ENCODE measurements at regions not wholly inside any gene's neighbourhood (a gene's known extent, or its start where the extent isn't known, plus 50 kb on each side); places are given as distances from the start of the nearest gene placed in this dataset.

DNA sequence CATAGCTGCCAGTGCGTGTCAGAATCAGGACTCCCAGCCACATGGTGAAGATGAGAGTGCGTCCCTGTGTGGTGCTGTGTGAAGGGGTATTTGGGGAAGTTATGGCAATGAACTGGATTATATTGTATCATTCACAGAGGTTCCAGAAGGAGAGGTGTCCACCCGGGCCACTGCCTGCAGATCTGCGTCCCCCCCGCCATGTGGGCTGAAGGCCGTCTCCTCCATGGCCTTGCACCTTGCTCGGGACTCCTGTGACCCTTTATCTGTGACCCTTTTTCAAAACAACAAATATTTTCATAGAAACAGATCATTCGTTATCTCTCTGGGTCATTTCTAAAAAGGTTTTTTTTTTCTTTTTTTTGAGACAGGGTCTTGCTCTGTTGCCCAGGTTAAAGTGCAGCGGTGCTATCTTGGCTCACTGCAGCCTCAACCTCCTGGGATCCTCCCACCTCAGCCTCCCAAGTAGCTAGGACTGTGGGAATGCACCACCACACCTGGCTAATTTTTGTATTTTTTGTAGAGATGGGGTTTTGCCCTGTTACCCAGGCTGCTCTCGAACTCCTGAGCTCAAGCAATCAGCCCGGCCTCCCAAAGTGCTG is 120.2 kb upstream of the ERRFI1 start:
- no peak for ATAC-seq (ENCODE audit: low read depth)
- Histone ChIP-seq H3K9ac (ENCODE audit: low read depth, low read length) (no peak overlapping the region), H2BK15ac (ENCODE audit: low read depth, low read length) (no peak overlapping the region), H4K5ac (ENCODE audit: low read depth, low read length) (no peak overlapping the region), H4K8ac (ENCODE audit: low read depth in 2 of 2, low read length in 2 of 2) (no peak overlapping the region), H3K23ac (ENCODE audit: low read depth, low read length) (no peak overlapping the region), H2AK5ac (ENCODE audit: low read depth, low read length) (peak overlapping the region; percentile 72; the same call in 1 of the 2 replicates), H3K27me3 (ENCODE audit: control insufficient read depth, insufficient read depth, low read length) (no peaks in the 10 kb centered on the region), H3K4ac (ENCODE audit: low read depth, low read length) (no peak overlapping the region; the same call in 1 of the 2 replicates), H3K56ac (ENCODE audit: extremely low read depth, insufficient read depth, low read length) (no peak overlapping the region), H2BK20ac (ENCODE audit: low read depth, low read length) (no peak overlapping the region; the same call in 1 of the 2 replicates), H3K4me2 (ENCODE audit: low read depth, low read length) (no peak overlapping the region), H3K9me1 (ENCODE audit: insufficient read depth, low read length) (no peaks in the 10 kb centered on the region), H3K9me3 (ENCODE audit: control insufficient read depth, insufficient read depth, low read length) (no peaks in the 10 kb centered on the region), H3K14ac (replicated peaks; ENCODE audit: low read depth, low read length) (no peak overlapping the region), H4K20me1 (ENCODE audit: insufficient read depth, low read length) (no peaks in the 10 kb centered on the region), H2BK5ac (ENCODE audit: low read depth, low read length, poor library complexity, severe bottlenecking) (no peak overlapping the region), H2AK9ac (replicated peaks; ENCODE audit: low read depth, low read length, poor library complexity) (no peak overlapping the region), H3K4me3 (ENCODE audit: insufficient read depth, low read depth, low read length) (no peak overlapping the region), H3K79me1 (ENCODE audit: low read depth in 1 of 2, low read length in 2 of 2) (no peaks in the 10 kb centered on the region), H3K27ac (ENCODE audit: insufficient read depth, low read length) (no peak overlapping the region), H3K4me1 (ENCODE audit: control insufficient read depth, insufficient read depth, low read length) (0 out of 2 replicates have a peak, but pooled peaks cover 3% of the 10 kb centered on the region), H2AFZ (replicated peaks; ENCODE audit: low read length, poor library complexity) (no peak overlapping the region), H4K91ac (ENCODE audit: insufficient read depth, low read depth, low read length) (no peak overlapping the region), H3K36me3 (ENCODE audit: control insufficient read depth, insufficient read depth, low read length) (no peaks in the 10 kb centered on the region), H2BK120ac (ENCODE audit: low read depth, low read length) (no peak overlapping the region), H3K18ac (ENCODE audit: low read depth, low read length) (no peak overlapping the region)
- DNase-seq = no peak
- no TSS peak for BruUV-seq (replicated peaks)
- WGBS, 2 experiments (ENCODE audit: extremely low coverage in 2 of 2, insufficient read length in 1 of 2) = 96% methylated on average over 8 of the region's 11 CpGs; no CpG with 5 or more reads in 1 of the 2 experiments
- in situ Hi-C loops (cut with MboI; ENCODE audit: low sequenced_read_pairs) (no loop called here), intact Hi-C loops (cut with micrococcal nuclease) (no loop called here), dilution Hi-C loops (cut with HindIII; ENCODE audit: low sequenced_read_pairs, unreplicated experiment) (no loop called here)
- CTCF ChIA-PET = no interaction called here
- POLR2A ChIA-PET (ENCODE audit: unreplicated experiment) = no interaction called here
- TF ChIP-seq, protein P1, sequence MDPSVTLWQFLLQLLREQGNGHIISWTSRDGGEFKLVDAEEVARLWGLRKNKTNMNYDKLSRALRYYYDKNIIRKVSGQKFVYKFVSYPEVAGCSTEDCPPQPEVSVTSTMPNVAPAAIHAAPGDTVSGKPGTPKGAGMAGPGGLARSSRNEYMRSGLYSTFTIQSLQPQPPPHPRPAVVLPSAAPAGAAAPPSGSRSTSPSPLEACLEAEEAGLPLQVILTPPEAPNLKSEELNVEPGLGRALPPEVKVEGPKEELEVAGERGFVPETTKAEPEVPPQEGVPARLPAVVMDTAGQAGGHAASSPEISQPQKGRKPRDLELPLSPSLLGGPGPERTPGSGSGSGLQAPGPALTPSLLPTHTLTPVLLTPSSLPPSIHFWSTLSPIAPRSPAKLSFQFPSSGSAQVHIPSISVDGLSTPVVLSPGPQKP (IDR thresholded peaks at IDR 0.05; ENCODE audit: borderline replicate concordance, low read depth, low read length) = no peak
- TF ChIP-seq SMC3 (IDR thresholded peaks at IDR 0.05; ENCODE audit: low read depth, low read length) = no peak
- no peak for TF ChIP-seq RFX5 (IDR thresholded peaks at IDR 0.05; ENCODE audit: low read depth, low read length)
- TF ChIP-seq MAZ (IDR thresholded peaks at IDR 0.05; ENCODE audit: borderline replicate concordance, low read depth, low read length) = no peak
- no peak for TF ChIP-seq CEBPB (IDR thresholded peaks at IDR 0.05; ENCODE audit: low read depth, low read length)
- TF ChIP-seq, protein P2, sequence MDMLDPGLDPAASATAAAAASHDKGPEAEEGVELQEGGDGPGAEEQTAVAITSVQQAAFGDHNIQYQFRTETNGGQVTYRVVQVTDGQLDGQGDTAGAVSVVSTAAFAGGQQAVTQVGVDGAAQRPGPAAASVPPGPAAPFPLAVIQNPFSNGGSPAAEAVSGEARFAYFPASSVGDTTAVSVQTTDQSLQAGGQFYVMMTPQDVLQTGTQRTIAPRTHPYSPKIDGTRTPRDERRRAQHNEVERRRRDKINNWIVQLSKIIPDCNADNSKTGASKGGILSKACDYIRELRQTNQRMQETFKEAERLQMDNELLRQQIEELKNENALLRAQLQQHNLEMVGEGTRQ (IDR thresholded peaks at IDR 0.05; ENCODE audit: low read depth, low read length) = no peak
- TF ChIP-seq NFE2L2 (IDR thresholded peaks at IDR 0.05; ENCODE audit: low read depth, low read length) = no peak
- no peak for TF ChIP-seq FOS (IDR thresholded peaks at IDR 0.05; ENCODE audit: low read depth, low read length)
- TF ChIP-seq POLR2A (IDR thresholded peaks at IDR 0.05; ENCODE audit: low read depth, low read length) = no peak
- no peak for TF ChIP-seq RAD21 (IDR thresholded peaks at IDR 0.05; ENCODE audit: low read length)
- no peak for TF ChIP-seq RCOR1 (IDR thresholded peaks at IDR 0.05; ENCODE audit: insufficient replicate concordance, low read length)
- TF ChIP-seq MXI1 (IDR thresholded peaks at IDR 0.05; ENCODE audit: borderline replicate concordance, low read depth, low read length) = no peak
- TF ChIP-seq CHD1 (IDR thresholded peaks at IDR 0.05; ENCODE audit: low read depth, low read length) = no peak
- TF ChIP-seq, protein P3, sequence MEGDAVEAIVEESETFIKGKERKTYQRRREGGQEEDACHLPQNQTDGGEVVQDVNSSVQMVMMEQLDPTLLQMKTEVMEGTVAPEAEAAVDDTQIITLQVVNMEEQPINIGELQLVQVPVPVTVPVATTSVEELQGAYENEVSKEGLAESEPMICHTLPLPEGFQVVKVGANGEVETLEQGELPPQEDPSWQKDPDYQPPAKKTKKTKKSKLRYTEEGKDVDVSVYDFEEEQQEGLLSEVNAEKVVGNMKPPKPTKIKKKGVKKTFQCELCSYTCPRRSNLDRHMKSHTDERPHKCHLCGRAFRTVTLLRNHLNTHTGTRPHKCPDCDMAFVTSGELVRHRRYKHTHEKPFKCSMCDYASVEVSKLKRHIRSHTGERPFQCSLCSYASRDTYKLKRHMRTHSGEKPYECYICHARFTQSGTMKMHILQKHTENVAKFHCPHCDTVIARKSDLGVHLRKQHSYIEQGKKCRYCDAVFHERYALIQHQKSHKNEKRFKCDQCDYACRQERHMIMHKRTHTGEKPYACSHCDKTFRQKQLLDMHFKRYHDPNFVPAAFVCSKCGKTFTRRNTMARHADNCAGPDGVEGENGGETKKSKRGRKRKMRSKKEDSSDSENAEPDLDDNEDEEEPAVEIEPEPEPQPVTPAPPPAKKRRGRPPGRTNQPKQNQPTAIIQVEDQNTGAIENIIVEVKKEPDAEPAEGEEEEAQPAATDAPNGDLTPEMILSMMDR (conservative IDR thresholded peaks at IDR 0.05; ENCODE audit: low read depth, low read length) = no peak
- TF ChIP-seq BHLHE40 (IDR thresholded peaks at IDR 0.05; ENCODE audit: low read depth, low read length) = no peak
- no peak for TF ChIP-seq MAFK (IDR thresholded peaks at IDR 0.05; ENCODE audit: low read depth, low read length)
